Ascending aorta (tissue), 2 donors: ENCODE measurements at regions not wholly inside any gene's neighbourhood (a gene's known extent, or its start where the extent isn't known, plus 50 kb on each side); places are given as distances from the start of the nearest gene placed in this dataset.

Experiments
- DNase-seq, 2 donors: peaks; one replicate each; pipeline ENCODE4 v3.0.0-alpha.2; 2019; ENCODE audit warnings: low spot score in 2 of 2
- H3K27ac ChIP-seq, 2 donors: fragments of 200-600 bp; sonication (generic); one replicate each; pipeline ENCODE4 v1.5.1; 2016 to 2017; ENCODE audit warnings: mild to moderate bottlenecking in 1 of 2
- H3K27me3 ChIP-seq: fragments of 200-600 bp; sonication (generic); one replicate; pipeline ENCODE4 v1.5.1; 2017
- H3K36me3 ChIP-seq, 2 donors: fragments of 200-600 bp; sonication (generic); one replicate each; pipeline ENCODE4 v1.5.1; 2016
- H3K4me1 ChIP-seq, 2 donors: fragments of 200-600 bp; sonication (generic); one replicate each; pipeline ENCODE4 v1.5.1; 2016 to 2017; ENCODE audit warnings: mild to moderate bottlenecking in 1 of 2
- H3K4me3 ChIP-seq, 2 donors: fragments of 200-600 bp; sonication (generic); one replicate each; pipeline ENCODE4 v1.5.1; 2016 to 2017; ENCODE audit warnings: mild to moderate bottlenecking in 1 of 2
- H3K9me3 ChIP-seq, 2 donors: fragments of 200-600 bp; sonication (generic); one replicate each; pipeline ENCODE4 v1.5.1; 2016
- CTCF ChIP-seq, 3 experiments: fragments of 200-600 bp in 2 of 3; fragments of 450-650 bp in 1 of 3; sonication (generic) in 2 of 3; IDR thresholded peaks; one replicate each; pipeline ENCODE4 v1.5.1; 2016 to 2019; ENCODE audit warnings: antibody characterized with exemption in 3 of 3, mild to moderate bottlenecking in 1 of 3, moderate library complexity in 1 of 3
- intact Hi-C: fragments of 100-400 bp; cut with DNase I; formaldehyde crosslinking; loops from one replicate; pipeline ENCODE4 v1.15.1; 2023

- H3K27ac ChIP-seq, result peak overlapping the region; percentile 89 to 93
- no peaks in the 10 kb centered on the region for H3K9me3 ChIP-seq
- DNase-seq, result no peak
- no peaks in the 10 kb centered on the region for H3K27me3 ChIP-seq
- TF ChIP-seq CTCF (IDR thresholded peaks at IDR 0.05), result no peak
- H3K4me3 ChIP-seq, result no peak overlapping the region
- intact Hi-C loops, result loop anchor here (5.0 kb wide), 2 partner anchors 48 to 113 kb away; no protein-coding TSS in a partner anchor
- H3K4me1 ChIP-seq, result peaks cover 6 to 16% of the 10 kb centered on the region in 2 donors
- no peaks in the 10 kb centered on the region for H3K36me3 ChIP-seq
Observed at GRCh38 chr2:236889791-236890704, 195.6 kb upstream of the COPS8 start.

- TF ChIP-seq CTCF (IDR thresholded peaks at IDR 0.05), result no peak
- intact Hi-C loops, result no loop called here
Observed at GRCh38 chr2:236892721-236893120, 193.0 kb upstream of the COPS8 start.

GRCh38 chr2:236894791-236895190 lies 190.9 kb upstream of the COPS8 start:
- H3K36me3 ChIP-seq, result no peaks in the 10 kb centered on the region
- H3K4me3 ChIP-seq, result no peak overlapping the region
- H3K4me1 ChIP-seq, result no peaks in the 10 kb centered on the region
- intact Hi-C loops, result no loop called here
- no peak for DNase-seq
- H3K27me3 ChIP-seq, result no peaks in the 10 kb centered on the region
- TF ChIP-seq CTCF (IDR thresholded peaks at IDR 0.05), result no peak
- no peak overlapping the region for H3K27ac ChIP-seq
- no peaks in the 10 kb centered on the region for H3K9me3 ChIP-seq

More at GRCh38 chr2:236892721-236893120, 193.0 kb upstream of the COPS8 start:
- no peak overlapping the region for H3K4me3 ChIP-seq
- DNase-seq, result no peak
- H3K4me1 ChIP-seq, result peaks cover 6 to 13% of the 10 kb centered on the region in 2 donors
- H3K27ac ChIP-seq, result no peak overlapping the region
- H3K27me3 ChIP-seq, result no peaks in the 10 kb centered on the region
- no peaks in the 10 kb centered on the region for H3K9me3 ChIP-seq
- H3K36me3 ChIP-seq, result no peaks in the 10 kb centered on the region

- Histone ChIP-seq H3K36me3 (no peaks in the 10 kb centered on the region), H3K27ac (no peak overlapping the region), H3K9me3 (no peaks in the 10 kb centered on the region), H3K4me1 (no peaks in the 10 kb centered on the region), H3K4me3 (no peak overlapping the region), H3K27me3 (no peaks in the 10 kb centered on the region)
- intact Hi-C loops, result no loop called here
- no peak for TF ChIP-seq CTCF (IDR thresholded peaks at IDR 0.05)
- no peak for DNase-seq
Observed at GRCh38 chr2:236895497-236895896, 190.2 kb upstream of the COPS8 start.

GRCh38 chr2:236896688-236897087 lies 189.0 kb upstream of the COPS8 start:
- Histone ChIP-seq H3K4me3 (no peak overlapping the region), H3K4me1 (no peaks in the 10 kb centered on the region), H3K27ac (no peak overlapping the region), H3K27me3 (no peaks in the 10 kb centered on the region), H3K9me3 (no peaks in the 10 kb centered on the region), H3K36me3 (no peaks in the 10 kb centered on the region)
- no peak for DNase-seq
- TF ChIP-seq CTCF (IDR thresholded peaks at IDR 0.05), result no peak
- intact Hi-C loops, result no loop called here
